ENCODE measurements at regions not wholly inside any gene's neighbourhood (a gene's known extent, or its start where the extent isn't known, plus 50 kb on each side); places are given as distances from the start of the nearest gene placed in this dataset.
A peak's percentile ranks its signal among the peaks of the same experiment; 100 is the strongest.

DNA sequence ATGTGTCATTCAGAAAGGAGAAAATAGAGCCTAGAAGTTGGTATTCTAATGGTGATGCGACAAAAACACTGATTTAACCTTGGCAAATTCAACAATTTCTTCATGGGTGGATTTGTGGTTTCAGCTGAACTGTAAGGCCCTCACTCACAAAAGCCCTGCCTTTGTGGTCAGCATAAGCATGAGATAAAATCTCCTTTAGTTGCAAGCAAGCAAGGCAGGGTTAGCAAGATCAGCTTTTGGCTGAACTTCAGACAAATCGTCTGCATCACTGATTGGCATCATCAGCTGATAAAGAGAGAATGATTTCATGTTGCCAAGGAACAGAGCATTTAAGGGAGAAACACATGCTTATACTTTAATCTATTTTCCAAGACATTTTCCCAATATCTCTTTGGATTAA is 2582.2 kb downstream of the PCDH7 start:
- H4K20me1 ChIP-seq (replicated peaks in 1 of 2; ENCODE audit: control insufficient read depth in 1 of 2, insufficient read depth in 2 of 2, low read length in 2 of 2) = no peaks in the 10 kb centered on the region
- no peak overlapping the region for H3K23ac ChIP-seq (ENCODE audit: insufficient read length)
- no peak overlapping the region for H2BK12ac ChIP-seq (ENCODE audit: low read depth, low read length)
- no peak overlapping the region for H3K9ac ChIP-seq (replicated peaks in 1 of 4; ENCODE audit: extremely low read depth in 1 of 4, low read depth in 3 of 4, low read length in 3 of 4)
- H2BK15ac ChIP-seq (ENCODE audit: low read length) = no peak overlapping the region
- no peaks in the 10 kb centered on the region for H3K4me1 ChIP-seq (replicated peaks in 1 of 4; ENCODE audit: control insufficient read depth in 3 of 4, insufficient read depth in 4 of 4, low read length in 3 of 4)
- H2AFZ ChIP-seq (ENCODE audit: low read length) = peak overlapping the region; percentile 19; the same call in 1 of the 2 replicates
- H3K9me3 ChIP-seq (ENCODE audit: insufficient read depth in 2 of 2, low read depth in 1 of 2, low read length in 1 of 2) = no peaks in the 10 kb centered on the region
- no peak overlapping the region for H2BK20ac ChIP-seq (ENCODE audit: low read length)
- 90% methylated on average over 2 of the region's 2 CpGs; no CpG with 5 or more reads in 1 of the 2 experiments for WGBS, 2 experiments (ENCODE audit: extremely low coverage in 1 of 2, insufficient coverage in 1 of 2, insufficient read length in 1 of 2, insufficient replicate concordance in 2 of 2, low coverage in 1 of 2, low lambda C conversion rate in 2 of 2, missing lambda C conversion rate in 1 of 2)
- no peak overlapping the region for H3K27ac ChIP-seq (ENCODE audit: low read depth, low read length)
- no peaks in the 10 kb centered on the region for H3K27me3 ChIP-seq (replicated peaks in 1 of 4; ENCODE audit: control insufficient read depth in 3 of 4, extremely low read depth in 1 of 4, insufficient read depth in 3 of 4, low read length in 3 of 4)
- H2BK120ac ChIP-seq (replicated peaks; ENCODE audit: low read depth, low read length) = no peak overlapping the region
- H3K79me2 ChIP-seq (ENCODE audit: control insufficient read depth in 1 of 2, insufficient read depth in 2 of 2, low read length in 2 of 2) = no peaks in the 10 kb centered on the region
- POLR2A ChIA-PET (ENCODE audit: partially characterized antibody) = no interaction called here
- DNase-seq (ENCODE audit: low read depth in 1 of 2, low spot score in 2 of 2) (no peak), FAIRE-seq (no peak)
- no peak overlapping the region for H3K56ac ChIP-seq (replicated peaks; ENCODE audit: insufficient read length, low read depth, low read length)
- no peak overlapping the region for H3K4ac ChIP-seq (replicated peaks; ENCODE audit: insufficient read length, low read depth, low read length)
- no peak overlapping the region for H2AK5ac ChIP-seq (ENCODE audit: low read depth, low read length)
- H3K14ac ChIP-seq (ENCODE audit: insufficient read length) = no peak overlapping the region
- H3K79me1 ChIP-seq (ENCODE audit: low read depth, low read length) = no peaks in the 10 kb centered on the region
- no peak overlapping the region for H3K18ac ChIP-seq (ENCODE audit: extremely low read depth, low read length)
- no peak overlapping the region for H3K4me3 ChIP-seq (ENCODE audit: extremely low read depth in 1 of 4, insufficient read depth in 2 of 4, low read depth in 3 of 4, low read length in 4 of 4)
- no peak overlapping the region for H4K5ac ChIP-seq (ENCODE audit: insufficient read length, low read depth, low read length)
- no peak overlapping the region for H4K91ac ChIP-seq (replicated peaks; ENCODE audit: insufficient read length, low read length)
- H2BK5ac ChIP-seq (ENCODE audit: low read depth, low read length) = no peak overlapping the region
- H3K4me2 ChIP-seq (ENCODE audit: insufficient read depth in 1 of 2, low read depth in 2 of 2, low read length in 2 of 2) = no peak overlapping the region
- no peak overlapping the region for H4K8ac ChIP-seq (ENCODE audit: extremely low read depth, insufficient read depth, low read length)
- no peaks in the 10 kb centered on the region for H3K36me3 ChIP-seq (ENCODE audit: control insufficient read depth in 2 of 4, insufficient read depth in 4 of 4, low read length in 3 of 4)
- no peaks in the 10 kb centered on the region for H3K23me2 ChIP-seq (ENCODE audit: low read depth, low read length)
- CTCF ChIA-PET (ENCODE audit: partially characterized antibody) = no interaction called here
- TF ChIP-seq MAFK (IDR thresholded peaks at IDR 0.05; ENCODE audit: low read depth, low read length) (no peak), ATF3 (IDR thresholded peaks at IDR 0.05; ENCODE audit: insufficient read depth, low read depth, low read length) (no peak), TCF12 (IDR thresholded peaks at IDR 0.05; ENCODE audit: low read depth, low read length) (no peak), USF2 (IDR thresholded peaks at IDR 0.05; ENCODE audit: low read length) (no peak), EZH2 (IDR thresholded peaks at IDR 0.05; ENCODE audit: low read depth, low read length, severe bottlenecking) (no peak), RXRA (IDR thresholded peaks at IDR 0.05; ENCODE audit: insufficient read depth, low read depth, low read length) (no peak), CHD2 (IDR thresholded peaks at IDR 0.05; ENCODE audit: low read length) (no peak), RBBP5 (IDR thresholded peaks at IDR 0.05; ENCODE audit: borderline replicate concordance, low read depth, low read length) (no peak), JUN (IDR thresholded peaks at IDR 0.05; ENCODE audit: low read depth, low read length) (no peak)
